HCT116 (cell line): ENCODE measurements at regions not wholly inside any gene's neighbourhood (a gene's known extent, or its start where the extent isn't known, plus 50 kb on each side); places are given as distances from the start of the nearest gene placed in this dataset.

ENCODE experiments used
- ATAC-seq: fragments of 200-7000 bp; cut with Tn5 transposase; 2 replicates; pipeline ENCODE4 v1.9.1; 2020; ENCODE audit warnings: mild to moderate bottlenecking, moderate library complexity
- BruUV-seq: library from RNA; stranded (reverse); fragments of 400-500 nt; replicated peaks from 2 replicates; lab custom pipeline; 2021; lab: Mats Ljungman, UMichigan
- CTCF ChIA-PET: fragments of 300-600 bp; sonication (Branson Sonifier 250); formaldehyde crosslinking; loops from one replicate; lab custom pipeline; 2021; ENCODE audit warnings: antibody characterized with exemption; lab: Charles Lee
- POLR2A ChIA-PET: fragments of 300-600, 350-600 bp; sonication (Branson Sonifier 250); formaldehyde crosslinking; loops from one replicate; lab custom pipeline; 2021; ENCODE audit warnings: antibody characterized with exemption; lab: Charles Lee
- RAD21 ChIA-PET, 2 experiments: fragments of 300-600 bp; sonication (Branson Sonifier 250); formaldehyde crosslinking; loops; one replicate each; lab custom pipeline; 2023; ENCODE audit warnings: low total read pairs in 2 of 2; ENCODE audit not compliant: uncharacterized antibody in 2 of 2, unreplicated experiment in 2 of 2, low non-redundant PET in 1 of 2; lab: Charles Lee
- DNase-seq: peaks from one replicate; pipeline ENCODE4 v3.0.0-alpha.2; 2010; ENCODE audit warnings: low read depth, low spot score
- H2AFZ ChIP-seq: fragments of 200-600 bp; shearing (Covaris generic), sonication (generic); 2 replicates; pipeline ENCODE4 v1.6.1; 2017; ENCODE audit warnings: low read depth, mixed run types, mixed read lengths, antibody characterized with exemption, low read length; ENCODE audit not compliant: poor library complexity, severe bottlenecking
- H3K27ac ChIP-seq: 2 replicates; pipeline ENCODE4 v1.5.1; 2012; ENCODE audit warnings: low read depth, low read length
- H3K27me3 ChIP-seq: fragments of 200-600 bp; sonication (generic); 2 replicates; pipeline ENCODE4 v1.6.1; 2016; ENCODE audit warnings: mixed run types, low read length, mixed read lengths; ENCODE audit not compliant: insufficient read depth
- H3K36me3 ChIP-seq, 2 experiments: fragments of 200-500 bp in 1 of 2; fragments of 200-600 bp in 1 of 2; sonication (Bioruptor generic) in 1 of 2; sonication (generic) in 1 of 2; 2 replicates each; pipeline versions ENCODE4 v1.5.1 to v1.6.1; 2014 to 2016; ENCODE audit warnings: low read length in 2 of 2, inconsistent platforms in 1 of 2, mixed read lengths in 1 of 2, mixed run types in 1 of 2; ENCODE audit not compliant: insufficient read depth in 2 of 2, control insufficient read depth in 1 of 2
- H3K4me1 ChIP-seq, 2 experiments: fragments of 200-600 bp in 1 of 2; sonication (generic) in 1 of 2; 2 replicates each; pipeline versions ENCODE4 v1.5.1 to v1.6.1; 2012 to 2017; ENCODE audit warnings: low read length in 2 of 2, inconsistent platforms in 1 of 2, mild to moderate bottlenecking in 1 of 2, mixed read lengths in 1 of 2, mixed run types in 1 of 2, moderate library complexity in 1 of 2; ENCODE audit not compliant: insufficient read depth in 2 of 2, control insufficient read depth in 1 of 2
- H3K4me2 ChIP-seq: fragments of 200-600 bp; sonication (generic); 2 replicates; pipeline ENCODE4 v1.6.1; 2017; ENCODE audit warnings: mixed run types, low read length, mixed read lengths
- H3K4me3 ChIP-seq, 2 experiments: fragments of 200-600 bp in 1 of 2; sonication (generic) in 1 of 2; replicated peaks in 1 of 2; 2 replicates each; pipeline ENCODE4 v1.5.1; 2011 to 2016; ENCODE audit warnings: low read length in 2 of 2, control low read depth in 1 of 2, low read depth in 1 of 2, mild to moderate bottlenecking in 1 of 2, mixed read lengths in 1 of 2, mixed run types in 1 of 2
- H3K79me2 ChIP-seq: fragments of 200-600 bp; sonication (generic); 2 replicates; pipeline ENCODE4 v1.6.1; 2017; ENCODE audit warnings: mild to moderate bottlenecking, mixed run types, low read length, moderate library complexity, mixed read lengths; ENCODE audit not compliant: insufficient read depth
- H3K9ac ChIP-seq: fragments of 200-600 bp; sonication (generic); 2 replicates; pipeline ENCODE4 v1.6.1; 2016; ENCODE audit warnings: low read length, mixed read lengths
- H3K9me2 ChIP-seq: fragments of 200-600 bp; sonication (generic), shearing (Covaris generic); 2 replicates; pipeline ENCODE4 v1.6.1; 2017; ENCODE audit warnings: mixed run types, mild to moderate bottlenecking, moderate library complexity; ENCODE audit not compliant: insufficient read depth
- H3K9me3 ChIP-seq, 2 experiments: fragments of 200-500 bp in 1 of 2; fragments of 200-600 bp in 1 of 2; sonication (Bioruptor generic) in 1 of 2; sonication (generic) in 1 of 2; 2 replicates each; pipeline ENCODE4 v1.6.1; 2014 to 2017; ENCODE audit warnings: low read length in 2 of 2, mixed read lengths in 2 of 2, inconsistent platforms in 1 of 2, low read depth in 1 of 2, mild to moderate bottlenecking in 1 of 2, mixed run types in 1 of 2, moderate library complexity in 1 of 2; ENCODE audit not compliant: control insufficient read depth in 1 of 2, insufficient read depth in 1 of 2
- H4K20me1 ChIP-seq: fragments of 200-600 bp; sonication (generic), shearing (Covaris generic); 2 replicates; pipeline ENCODE4 v1.6.1; 2017; ENCODE audit warnings: mixed run types, mild to moderate bottlenecking, moderate library complexity; ENCODE audit not compliant: insufficient read depth
- CEBPB ChIP-seq: IDR thresholded peaks from 2 replicates; pipeline ENCODE4 v1.6.1; 2012; ENCODE audit warnings: low read depth
- EGR1 ChIP-seq: IDR thresholded peaks from 2 replicates; pipeline ENCODE4 v1.6.1; 2012; ENCODE audit warnings: low read depth
- ELF1 ChIP-seq: IDR thresholded peaks from 2 replicates; pipeline ENCODE4 v1.6.1; 2012; ENCODE audit warnings: low read depth, borderline replicate concordance
- EZH2phosphoT487 ChIP-seq: fragments of 200-600 bp; IDR thresholded peaks from 2 replicates; pipeline ENCODE4 v1.6.1; 2018; ENCODE audit warnings: antibody characterized with exemption, borderline replicate concordance
- POLR2A ChIP-seq: IDR thresholded peaks from 2 replicates; pipeline ENCODE4 v1.7.0; 2011; ENCODE audit warnings: borderline replicate concordance; ENCODE audit not compliant: insufficient read depth, insufficient read length; ENCODE audit errors: extremely low read depth
- POLR2AphosphoS5 ChIP-seq: IDR thresholded peaks from 2 replicates; pipeline ENCODE4 v1.6.1; 2011; ENCODE audit warnings: mild to moderate bottlenecking, low read depth, low read length, moderate library complexity
- RAD21 ChIP-seq: IDR thresholded peaks from 2 replicates; pipeline ENCODE4 v1.6.1; 2012; ENCODE audit warnings: low read depth, mild to moderate bottlenecking
- SP1 ChIP-seq: IDR thresholded peaks from 2 replicates; pipeline ENCODE4 v1.6.1; 2012; ENCODE audit warnings: low read depth
- TCF7L2 ChIP-seq: IDR thresholded peaks from 2 replicates; pipeline ENCODE4 v1.7.0; 2011; ENCODE audit warnings: borderline replicate concordance, inconsistent platforms; ENCODE audit not compliant: insufficient read depth, insufficient read length; ENCODE audit errors: extremely low read depth
- ZFX ChIP-seq: fragments of 450-650 bp; IDR thresholded peaks from 2 replicates; pipeline ENCODE4 v1.6.1; 2017
- ZNF274 ChIP-seq: fragments of 200-500 bp; sonication (Bioruptor generic); IDR thresholded peaks from 2 replicates; pipeline ENCODE4 v1.6.1; 2014; ENCODE audit warnings: mild to moderate bottlenecking, low read depth, low read length, inconsistent platforms
- intact Hi-C: fragments of 100-400 bp; cut with micrococcal nuclease; formaldehyde crosslinking; loops from 2 replicates; pipeline ENCODE4 v1.10.0; 2022
- TF ChIP-seq, protein P1 (sequence below): IDR thresholded peaks from 2 replicates; pipeline ENCODE4 v1.6.1; 2012
- TF ChIP-seq, protein P2 (sequence below), 3 experiments: fragments of 200-600 bp in 1 of 3; sonication (generic) in 1 of 3; IDR thresholded peaks in 2 of 3; conservative IDR thresholded peaks in 1 of 3; 2 replicates each; pipeline ENCODE4 v1.5.1; 2012 to 2017; ENCODE audit warnings: low read depth in 2 of 3, low read length in 2 of 3, antibody characterized with exemption in 1 of 3, borderline replicate concordance in 1 of 3, control low read depth in 1 of 3, mild to moderate bottlenecking in 1 of 3, mixed read lengths in 1 of 3, mixed run types in 1 of 3, moderate library complexity in 1 of 3; ENCODE audit not compliant: insufficient read depth in 1 of 3
- TF ChIP-seq, protein P3 (sequence below): IDR thresholded peaks from 2 replicates; pipeline ENCODE4 v1.6.1; 2012

DNA sequence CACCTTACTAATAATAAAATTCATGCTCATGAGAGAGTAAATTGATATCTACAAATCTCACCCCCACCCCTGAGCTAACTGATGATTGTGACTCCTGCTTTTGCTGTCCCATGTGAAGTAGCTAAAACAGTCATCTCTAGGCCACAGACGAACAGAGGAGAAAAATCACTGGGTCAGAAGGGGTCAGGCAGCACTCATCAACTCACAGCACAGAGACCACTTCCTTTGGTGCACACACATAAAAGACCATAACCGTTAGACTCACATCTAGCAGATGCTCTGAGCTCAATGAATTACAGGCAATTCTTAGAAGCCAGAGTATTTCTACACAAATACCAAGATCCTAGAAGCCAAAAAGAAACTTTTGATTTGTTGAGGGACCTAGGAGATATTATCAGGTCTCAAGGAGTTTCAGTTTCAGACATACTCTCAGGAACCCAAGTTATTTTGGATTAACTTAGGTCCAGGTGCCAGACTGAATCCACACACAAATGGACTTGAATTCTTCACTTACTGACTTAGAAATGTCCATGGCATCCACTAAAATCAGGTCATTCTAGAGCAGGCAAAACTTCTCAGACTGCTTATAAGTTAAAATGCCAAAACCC lies 65.0 kb upstream of the TES start:
- TF ChIP-seq ELF1 (no peak), TCF7L2 (no peak), SP1 (no peak), POLR2AphosphoS5 (no peak), ZFX (no peak), ZNF274 (no peak), EZH2phosphoT487 (no peak)
- TF ChIP-seq, protein P1, sequence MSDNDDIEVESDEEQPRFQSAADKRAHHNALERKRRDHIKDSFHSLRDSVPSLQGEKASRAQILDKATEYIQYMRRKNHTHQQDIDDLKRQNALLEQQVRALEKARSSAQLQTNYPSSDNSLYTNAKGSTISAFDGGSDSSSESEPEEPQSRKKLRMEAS: no peak
- Histone ChIP-seq H3K27ac (no peak overlapping the region), H3K79me2 (no peaks in the 10 kb centered on the region), H3K9me2 (no peaks in the 10 kb centered on the region), H3K36me3 (no peaks in the 10 kb centered on the region), H3K27me3 (no peaks in the 10 kb centered on the region), H3K9ac (no peak overlapping the region), H2AFZ (no peak overlapping the region), H3K4me3 (no peak overlapping the region), H4K20me1 (no peaks in the 10 kb centered on the region), H3K9me3 (no peaks in the 10 kb centered on the region), H3K4me2 (no peak overlapping the region), H3K4me1 (no peaks in the 10 kb centered on the region)
- CTCF ChIA-PET: no interaction called here
- intact Hi-C loops: no loop called here
- no TSS peak for BruUV-seq
- no peak for ATAC-seq
- POLR2A ChIA-PET: no interaction called here
- DNase-seq: no peak
- RAD21 ChIA-PET: no interaction called here

DNA sequence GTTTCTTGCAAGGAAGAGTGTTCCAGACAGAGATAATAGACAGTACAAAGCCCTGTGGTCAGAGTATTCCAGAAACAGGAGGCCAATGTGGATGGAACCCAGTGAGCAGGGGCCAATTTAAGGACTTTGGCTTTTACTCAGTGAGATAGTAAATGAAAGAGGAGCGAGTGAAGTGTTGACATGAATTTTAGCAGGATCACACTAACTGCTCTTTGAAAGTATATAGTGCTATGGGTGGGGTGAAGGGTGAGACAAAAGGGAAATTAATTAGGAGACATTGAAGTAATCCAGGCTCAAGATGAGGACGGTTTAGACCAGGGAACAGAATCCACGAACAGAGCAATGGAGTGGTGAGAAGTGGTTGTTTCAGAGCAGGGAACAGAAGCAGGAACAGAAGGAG lies 62.2 kb upstream of the TES start:
- Histone ChIP-seq H3K27me3 (no peaks in the 10 kb centered on the region), H3K9me3 (no peaks in the 10 kb centered on the region), H3K36me3 (no peaks in the 10 kb centered on the region), H3K9ac (no peak overlapping the region), H3K9me2 (no peaks in the 10 kb centered on the region), H3K4me2 (no peak overlapping the region), H2AFZ (no peak overlapping the region), H4K20me1 (no peaks in the 10 kb centered on the region), H3K4me3 (no peak overlapping the region), H3K4me1 (no peaks in the 10 kb centered on the region), H3K27ac (no peak overlapping the region), H3K79me2 (no peaks in the 10 kb centered on the region)
- TF ChIP-seq EGR1: no peak
- TF ChIP-seq, protein P1: no peak
- no peak for TF ChIP-seq SP1
- no peak for TF ChIP-seq ZNF274
- TF ChIP-seq, protein P2, sequence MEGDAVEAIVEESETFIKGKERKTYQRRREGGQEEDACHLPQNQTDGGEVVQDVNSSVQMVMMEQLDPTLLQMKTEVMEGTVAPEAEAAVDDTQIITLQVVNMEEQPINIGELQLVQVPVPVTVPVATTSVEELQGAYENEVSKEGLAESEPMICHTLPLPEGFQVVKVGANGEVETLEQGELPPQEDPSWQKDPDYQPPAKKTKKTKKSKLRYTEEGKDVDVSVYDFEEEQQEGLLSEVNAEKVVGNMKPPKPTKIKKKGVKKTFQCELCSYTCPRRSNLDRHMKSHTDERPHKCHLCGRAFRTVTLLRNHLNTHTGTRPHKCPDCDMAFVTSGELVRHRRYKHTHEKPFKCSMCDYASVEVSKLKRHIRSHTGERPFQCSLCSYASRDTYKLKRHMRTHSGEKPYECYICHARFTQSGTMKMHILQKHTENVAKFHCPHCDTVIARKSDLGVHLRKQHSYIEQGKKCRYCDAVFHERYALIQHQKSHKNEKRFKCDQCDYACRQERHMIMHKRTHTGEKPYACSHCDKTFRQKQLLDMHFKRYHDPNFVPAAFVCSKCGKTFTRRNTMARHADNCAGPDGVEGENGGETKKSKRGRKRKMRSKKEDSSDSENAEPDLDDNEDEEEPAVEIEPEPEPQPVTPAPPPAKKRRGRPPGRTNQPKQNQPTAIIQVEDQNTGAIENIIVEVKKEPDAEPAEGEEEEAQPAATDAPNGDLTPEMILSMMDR (IDR thresholded peaks at IDR 0.05 in 2 of 3, conservative IDR thresholded peaks at IDR 0.05 in 1 of 3; ENCODE audit: borderline replicate concordance in 1 of 3, insufficient read depth in 1 of 3, low read depth in 2 of 3, low read length in 2 of 3): no peak
- no peak for TF ChIP-seq POLR2A
- TF ChIP-seq ZFX: no peak
- no peak for TF ChIP-seq RAD21
- no peak for TF ChIP-seq CEBPB
- TF ChIP-seq TCF7L2: no peak
- TF ChIP-seq POLR2AphosphoS5: no peak
- TF ChIP-seq, protein P3, sequence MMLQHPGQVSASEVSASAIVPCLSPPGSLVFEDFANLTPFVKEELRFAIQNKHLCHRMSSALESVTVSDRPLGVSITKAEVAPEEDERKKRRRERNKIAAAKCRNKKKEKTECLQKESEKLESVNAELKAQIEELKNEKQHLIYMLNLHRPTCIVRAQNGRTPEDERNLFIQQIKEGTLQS: no peak
- no peak for ATAC-seq
- no TSS peak for BruUV-seq
- DNase-seq: no peak
- RAD21 ChIA-PET: no interaction called here
- intact Hi-C loops: no loop called here
- CTCF ChIA-PET: no interaction called here
- POLR2A ChIA-PET: no interaction called here
